CD4-positive, alpha-beta T cell (primary cell): ENCODE measurements at regions not wholly inside any gene's neighbourhood (a gene's known extent, or its start where the extent isn't known, plus 50 kb on each side); places are given as distances from the start of the nearest gene placed in this dataset.

Experiments used
- ATAC-seq: fragments of 200-7000 bp; cut with Tn5 transposase; one replicate; pipeline ENCODE4 v1.10.0; 2022; ENCODE audit warnings: mild to moderate bottlenecking; ENCODE audit not compliant: poor library complexity
- CTCF ChIA-PET: fragments of 350-600 bp; sonication (Branson Sonifier 250); formaldehyde crosslinking; loops from one replicate; lab custom pipeline; 2021; ENCODE audit warnings: antibody characterized with exemption, inconsistent platforms; lab: Charles Lee
- POLR2A ChIA-PET: fragments of 350-600 bp; sonication (Branson Sonifier 250); formaldehyde crosslinking; loops from one replicate; lab custom pipeline; 2021; ENCODE audit warnings: antibody characterized with exemption, inconsistent platforms; lab: Charles Lee
- DNase-seq, 14 experiments: peaks; one replicate each; pipeline ENCODE4 v3.0.0-alpha.2; 2013 to 2020; ENCODE audit warnings: mixed read lengths in 2 of 14
- H3K27ac ChIP-seq, 2 donors: one replicate each; pipeline versions ENCODE4 v1.5.1 to v1.7.0; 2013; ENCODE audit warnings: low read length in 2 of 2, low read depth in 1 of 2, mild to moderate bottlenecking in 1 of 2
- H3K27me3 ChIP-seq, 2 experiments: 1 replicate in 1 of 2; 2 replicates in 1 of 2; pipeline versions ENCODE4 v1.6.1 to v1.7.0; 2013; ENCODE audit warnings: low read length in 2 of 2, control low read depth in 1 of 2, mild to moderate bottlenecking in 1 of 2, moderate library complexity in 1 of 2; ENCODE audit not compliant: insufficient read depth in 2 of 2, control insufficient read depth in 1 of 2
- H3K36me3 ChIP-seq: one replicate; pipeline ENCODE4 v1.6.1; 2013; ENCODE audit warnings: low read length, control low read depth; ENCODE audit not compliant: insufficient read depth
- H3K4me1 ChIP-seq: one replicate; pipeline ENCODE4 v1.6.1; 2013; ENCODE audit warnings: low read length, control low read depth; ENCODE audit not compliant: insufficient read depth
- H3K4me3 ChIP-seq: one replicate; pipeline ENCODE4 v1.5.1; 2013; ENCODE audit warnings: mild to moderate bottlenecking, low read length, moderate library complexity
- H3K9me3 ChIP-seq, 2 experiments: 1 replicate in 1 of 2; 2 replicates in 1 of 2; pipeline versions ENCODE4 v1.6.1 to v1.7.0; 2013; ENCODE audit warnings: low read length in 2 of 2, mild to moderate bottlenecking in 2 of 2, control low read depth in 1 of 2, moderate library complexity in 1 of 2; ENCODE audit not compliant: control insufficient read depth in 1 of 2, insufficient read depth in 1 of 2
- H3K27ac Mint-ChIP-seq: one replicate; pipeline ENCODE4 v1.8.0; 2020; ENCODE audit warnings: mixed read lengths
- H3K27me3 Mint-ChIP-seq: one replicate; pipeline ENCODE4 v1.8.0; 2021; ENCODE audit warnings: mixed read lengths
- H3K36me3 Mint-ChIP-seq: one replicate; pipeline ENCODE4 v1.8.0; 2021; ENCODE audit warnings: low read depth, mixed read lengths
- H3K4me1 Mint-ChIP-seq: one replicate; pipeline ENCODE4 v1.8.0; 2021; ENCODE audit warnings: low read depth, mixed read lengths
- H3K4me3 Mint-ChIP-seq: one replicate; pipeline ENCODE4 v1.8.0; 2020; ENCODE audit warnings: mild to moderate bottlenecking, mixed read lengths
- H3K9me3 Mint-ChIP-seq: one replicate; pipeline ENCODE4 v1.8.0; 2020; ENCODE audit warnings: mixed read lengths
- CTCF ChIP-seq: fragments of 200-600 bp; IDR thresholded peaks from one replicate; pipeline ENCODE4 v1.8.0; 2022; ENCODE audit warnings: antibody characterized with exemption, mild to moderate bottlenecking
- intact Hi-C, 2 experiments: fragments of 100-400 bp; cut with DNase I in 1 of 2; cut with micrococcal nuclease in 1 of 2; formaldehyde crosslinking; loops; one replicate each; pipeline versions ENCODE4 v1.15.1 to v1.9.0; 2023 to 2025; cut with DNase I, micrococcal nuclease

GRCh38 chr17:15885770-15886169, 59.2 kb upstream of the ADORA2B start:
- no peak overlapping the region for H3K4me3 Mint-ChIP-seq
- H3K9me3 Mint-ChIP-seq: no peaks in the 10 kb centered on the region
- Histone ChIP-seq H3K4me1 (peaks cover 9% of the 10 kb centered on the region), H3K36me3 (no peaks in the 10 kb centered on the region), H3K9me3 (no peaks in the 10 kb centered on the region), H3K27me3 (no peaks in the 10 kb centered on the region), H3K27ac (no peak overlapping the region), H3K4me3 (no peak overlapping the region)
- DNase-seq: no peak
- H3K27me3 Mint-ChIP-seq: no peaks in the 10 kb centered on the region
- no peaks in the 10 kb centered on the region for H3K36me3 Mint-ChIP-seq
- no peak for ATAC-seq
- ChIA-PET POLR2A (no interaction called here), CTCF (no interaction called here)
- peaks cover 11% of the 10 kb centered on the region for H3K4me1 Mint-ChIP-seq
- TF ChIP-seq CTCF: no peak
- no peak overlapping the region for H3K27ac Mint-ChIP-seq
- intact Hi-C loops: no loop called here

GRCh38 chr17:15886221-15886620, 58.7 kb upstream of the ADORA2B start:
- Mint-ChIP-seq H3K4me1 (peaks cover 11% of the 10 kb centered on the region), H3K9me3 (no peaks in the 10 kb centered on the region), H3K4me3 (no peak overlapping the region), H3K36me3 (no peaks in the 10 kb centered on the region), H3K27ac (no peak overlapping the region), H3K27me3 (no peaks in the 10 kb centered on the region)
- POLR2A ChIA-PET: no interaction called here
- no peak for TF ChIP-seq CTCF
- DNase-seq (no peak), ATAC-seq (no peak)
- no peaks in the 10 kb centered on the region for H3K36me3 ChIP-seq
- CTCF ChIA-PET: no interaction called here
- H3K4me1 ChIP-seq: peaks cover 9% of the 10 kb centered on the region
- no peak overlapping the region for H3K27ac ChIP-seq
- intact Hi-C loops: no loop called here
- no peaks in the 10 kb centered on the region for H3K27me3 ChIP-seq
- H3K9me3 ChIP-seq: no peaks in the 10 kb centered on the region
- no peak overlapping the region for H3K4me3 ChIP-seq

GRCh38 chr17:15886804-15887203, 58.1 kb upstream of the ADORA2B start:
- ChIA-PET CTCF (no interaction called here), POLR2A (no interaction called here)
- Mint-ChIP-seq H3K27ac (no peak overlapping the region), H3K27me3 (no peaks in the 10 kb centered on the region), H3K4me3 (no peak overlapping the region), H3K4me1 (peaks cover 11% of the 10 kb centered on the region), H3K36me3 (no peaks in the 10 kb centered on the region), H3K9me3 (no peaks in the 10 kb centered on the region)
- ATAC-seq (no peak), DNase-seq (peak in 4 of 14 experiments; percentile 8 to 25 (median 21))
- peaks cover 9% of the 10 kb centered on the region for H3K4me1 ChIP-seq
- no peaks in the 10 kb centered on the region for H3K36me3 ChIP-seq
- H3K9me3 ChIP-seq: no peaks in the 10 kb centered on the region
- no peak for TF ChIP-seq CTCF
- H3K27me3 ChIP-seq: no peaks in the 10 kb centered on the region
- intact Hi-C loops: no loop called here
- no peak overlapping the region for H3K4me3 ChIP-seq
- no peak overlapping the region for H3K27ac ChIP-seq
